Breast epithelium (tissue), 4 donors: ENCODE measurements at regions not wholly inside any gene's neighbourhood (a gene's known extent, or its start where the extent isn't known, plus 50 kb on each side); places are given as distances from the start of the nearest gene placed in this dataset.

Source experiments
- DNase-seq, 2 donors: peaks; one replicate each; pipeline ENCODE4 v3.0.0-alpha.2; 2019; ENCODE audit warnings: low spot score in 2 of 2
- H3K27ac ChIP-seq, 2 donors: fragments of 200-600 bp; sonication (generic) in 1 of 2; one replicate each; pipeline ENCODE4 v1.5.1; 2016 to 2019; ENCODE audit warnings: mild to moderate bottlenecking in 1 of 2
- H3K27me3 ChIP-seq, 2 donors: fragments of 200-600 bp; sonication (generic) in 1 of 2; one replicate each; pipeline versions ENCODE4 v1.5.1 to v1.6.0; 2017 to 2019; ENCODE audit warnings: control low read depth in 1 of 2, mild to moderate bottlenecking in 1 of 2
- H3K36me3 ChIP-seq: fragments of 200-600 bp; one replicate; pipeline ENCODE4 v1.5.1; 2019
- H3K4me1 ChIP-seq, 2 donors: fragments of 200-600 bp; sonication (generic); one replicate each; pipeline ENCODE4 v1.5.1; 2016 to 2019; ENCODE audit warnings: control low read depth in 1 of 2
- H3K4me3 ChIP-seq, 3 donors: fragments of 200-600 bp; sonication (generic); 1 replicate in 2 of 3; 2 replicates in 1 of 3; pipeline ENCODE4 v1.5.1; 2016 to 2019; ENCODE audit warnings: mild to moderate bottlenecking in 3 of 3, moderate library complexity in 2 of 3
- H3K9me3 ChIP-seq, 2 donors: fragments of 200-600 bp; sonication (generic) in 1 of 2; one replicate each; pipeline ENCODE4 v1.5.1; 2016 to 2019; ENCODE audit warnings: control low read depth in 1 of 2
- POLR2A ChIP-seq: fragments of 450-650 bp; IDR thresholded peaks from one replicate; pipeline ENCODE4 v1.6.1; 2016; ENCODE audit warnings: antibody characterized with exemption, mild to moderate bottlenecking, moderate library complexity
- POLR2AphosphoS5 ChIP-seq, 3 donors: sonication (generic); formaldehyde crosslinking; IDR thresholded peaks; one replicate each; pipeline ENCODE4 v1.6.1; 2017; ENCODE audit warnings: antibody characterized with exemption in 3 of 3
- intact Hi-C: fragments of 100-400 bp; cut with DNase I; formaldehyde crosslinking; loops from one replicate; pipeline ENCODE4 v1.15.1; 2023; ENCODE audit warnings: low total_unique reads
- TF ChIP-seq, protein P1 (sequence below), 3 donors: fragments of 450-650 bp; IDR thresholded peaks; one replicate each; pipeline ENCODE4 v1.5.1; 2016 to 2017; ENCODE audit warnings: antibody characterized with exemption in 3 of 3, mild to moderate bottlenecking in 3 of 3, moderate library complexity in 3 of 3

GRCh38 chr15:61381501-61381900 is 152.4 kb upstream of the RORA start:
- intact Hi-C loops, result no loop called here
- TF ChIP-seq, protein P1, sequence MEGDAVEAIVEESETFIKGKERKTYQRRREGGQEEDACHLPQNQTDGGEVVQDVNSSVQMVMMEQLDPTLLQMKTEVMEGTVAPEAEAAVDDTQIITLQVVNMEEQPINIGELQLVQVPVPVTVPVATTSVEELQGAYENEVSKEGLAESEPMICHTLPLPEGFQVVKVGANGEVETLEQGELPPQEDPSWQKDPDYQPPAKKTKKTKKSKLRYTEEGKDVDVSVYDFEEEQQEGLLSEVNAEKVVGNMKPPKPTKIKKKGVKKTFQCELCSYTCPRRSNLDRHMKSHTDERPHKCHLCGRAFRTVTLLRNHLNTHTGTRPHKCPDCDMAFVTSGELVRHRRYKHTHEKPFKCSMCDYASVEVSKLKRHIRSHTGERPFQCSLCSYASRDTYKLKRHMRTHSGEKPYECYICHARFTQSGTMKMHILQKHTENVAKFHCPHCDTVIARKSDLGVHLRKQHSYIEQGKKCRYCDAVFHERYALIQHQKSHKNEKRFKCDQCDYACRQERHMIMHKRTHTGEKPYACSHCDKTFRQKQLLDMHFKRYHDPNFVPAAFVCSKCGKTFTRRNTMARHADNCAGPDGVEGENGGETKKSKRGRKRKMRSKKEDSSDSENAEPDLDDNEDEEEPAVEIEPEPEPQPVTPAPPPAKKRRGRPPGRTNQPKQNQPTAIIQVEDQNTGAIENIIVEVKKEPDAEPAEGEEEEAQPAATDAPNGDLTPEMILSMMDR (IDR thresholded peaks at IDR 0.05), result no peak
- TF ChIP-seq POLR2A, result no peak
- no peak for TF ChIP-seq POLR2AphosphoS5 (IDR thresholded peaks at IDR 0.05)
- Histone ChIP-seq H3K4me1 (no peaks in the 10 kb centered on the region), H3K27me3 (no peaks in the 10 kb centered on the region), H3K27ac (no peak overlapping the region), H3K9me3 (no peaks in the 10 kb centered on the region), H3K36me3 (no peaks in the 10 kb centered on the region), H3K4me3 (no peak overlapping the region)
- DNase-seq, result no peak

DNA sequence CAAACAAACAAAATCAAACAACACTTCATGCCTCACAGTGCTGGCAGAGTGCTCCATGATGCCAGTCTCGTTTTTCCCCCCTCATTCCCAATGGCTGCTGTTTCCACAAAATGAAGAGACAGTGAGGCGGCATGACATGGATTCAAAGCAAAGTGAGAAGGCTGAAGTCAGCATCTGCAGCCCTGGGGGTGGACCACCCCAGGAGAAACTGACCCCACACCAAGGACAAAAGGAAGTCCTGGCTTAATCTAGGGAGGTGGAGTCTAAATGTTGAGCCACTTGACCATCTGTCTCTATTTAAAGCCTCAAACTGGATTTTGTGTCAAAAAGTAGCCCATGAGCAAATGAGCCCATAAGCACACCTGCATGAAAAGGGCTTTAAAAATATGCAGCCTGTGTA is 151.2 kb upstream of the RORA start:
- no peaks in the 10 kb centered on the region for H3K4me1 ChIP-seq
- H3K27me3 ChIP-seq, result no peaks in the 10 kb centered on the region
- H3K36me3 ChIP-seq, result no peaks in the 10 kb centered on the region
- no peak for TF ChIP-seq POLR2AphosphoS5 (IDR thresholded peaks at IDR 0.05)
- TF ChIP-seq, protein P1 (IDR thresholded peaks at IDR 0.05), result no peak
- TF ChIP-seq POLR2A, result no peak
- no peak overlapping the region for H3K27ac ChIP-seq
- no peak for DNase-seq
- intact Hi-C loops, result no loop called here
- H3K4me3 ChIP-seq, result no peak overlapping the region
- H3K9me3 ChIP-seq, result no peaks in the 10 kb centered on the region

GRCh38 chr15:61379005-61379404 is 149.9 kb upstream of the RORA start:
- Histone ChIP-seq H3K4me3 (no peak overlapping the region), H3K27me3 (no peaks in the 10 kb centered on the region), H3K27ac (no peak overlapping the region), H3K36me3 (no peaks in the 10 kb centered on the region), H3K9me3 (no peaks in the 10 kb centered on the region), H3K4me1 (no peaks in the 10 kb centered on the region)
- no peak for DNase-seq
- TF ChIP-seq POLR2A, result no peak
- no peak for TF ChIP-seq POLR2AphosphoS5 (IDR thresholded peaks at IDR 0.05)
- TF ChIP-seq, protein P1 (IDR thresholded peaks at IDR 0.05), result no peak
- intact Hi-C loops, result no loop called here

- Histone ChIP-seq H3K4me3 (no peak overlapping the region), H3K36me3 (no peaks in the 10 kb centered on the region), H3K4me1 (no peaks in the 10 kb centered on the region), H3K27me3 (no peaks in the 10 kb centered on the region), H3K9me3 (no peaks in the 10 kb centered on the region), H3K27ac (no peak overlapping the region)
- no peak for DNase-seq
- TF ChIP-seq POLR2A (no peak), POLR2AphosphoS5 (IDR thresholded peaks at IDR 0.05) (no peak)
- TF ChIP-seq, protein P1 (IDR thresholded peaks at IDR 0.05), result no peak
- intact Hi-C loops, result no loop called here
Observed at GRCh38 chr15:61376961-61377360, 147.9 kb upstream of the RORA start.

DNA sequence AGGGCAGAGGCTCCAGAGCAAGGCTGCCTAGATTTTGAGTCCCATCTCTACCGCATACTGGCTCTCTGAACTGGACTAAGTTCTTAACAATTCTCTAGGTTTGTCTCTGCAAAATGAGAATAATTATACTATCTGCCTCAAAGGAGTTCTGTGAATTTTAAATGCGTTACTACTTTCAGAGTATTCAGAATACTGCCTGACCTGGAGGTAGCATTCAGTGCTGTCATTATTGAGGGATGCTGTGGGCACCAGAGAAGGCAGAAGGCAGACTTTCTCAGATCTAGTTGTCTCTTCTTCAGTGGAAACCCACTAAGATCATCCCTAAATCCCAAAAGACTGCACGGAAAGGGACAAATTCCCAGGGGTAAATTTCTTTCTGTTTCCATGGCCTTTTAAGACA is 147.4 kb upstream of the RORA start:
- intact Hi-C loops, result no loop called here
- Histone ChIP-seq H3K27ac (no peak overlapping the region), H3K36me3 (no peaks in the 10 kb centered on the region), H3K4me1 (no peaks in the 10 kb centered on the region), H3K9me3 (no peaks in the 10 kb centered on the region), H3K27me3 (no peaks in the 10 kb centered on the region), H3K4me3 (no peak overlapping the region)
- TF ChIP-seq POLR2A (no peak), POLR2AphosphoS5 (IDR thresholded peaks at IDR 0.05) (no peak)
- TF ChIP-seq, protein P1 (IDR thresholded peaks at IDR 0.05), result no peak
- DNase-seq, result no peak
